ENCODE measurements at regions not wholly inside any gene's neighbourhood (a gene's known extent, or its start where the extent isn't known, plus 50 kb on each side); places are given as distances from the start of the nearest gene placed in this dataset.
A peak's percentile ranks its signal among the peaks of the same experiment; 100 is the strongest.

GRCh38 chr4:28149762-28150161, 1289.1 kb downstream of the STIM2 start:
- no peak overlapping the region for H3K4me3 Mint-ChIP-seq (ENCODE audit: unreplicated experiment)
- Histone ChIP-seq H3K36me3 (ENCODE audit: insufficient read depth, low read length) (no peaks in the 10 kb centered on the region), H2AFZ (ENCODE audit: low read depth, low read length) (no peak overlapping the region), H3K27ac (ENCODE audit: low read depth, low read length) (no peak overlapping the region), H3K9ac (ENCODE audit: low read length) (no peak overlapping the region), H4K20me1 (ENCODE audit: insufficient read depth, low read length) (no peaks in the 10 kb centered on the region), H3K4me2 (ENCODE audit: low read length) (no peak overlapping the region), H3K79me2 (ENCODE audit: insufficient read depth, low read length) (no peaks in the 10 kb centered on the region), H3K9me3 (ENCODE audit: insufficient read depth, low read depth, low read length) (no peaks in the 10 kb centered on the region), H3K27me3 (ENCODE audit: insufficient read depth, low read length) (no peaks in the 10 kb centered on the region), H3K4me3 (ENCODE audit: insufficient read depth, low read depth, low read length) (no peak overlapping the region), H3K4me1 (ENCODE audit: insufficient read depth, low read length) (no peaks in the 10 kb centered on the region)
- FAIRE-seq (no peak), DNase-seq (ENCODE audit: low read depth) (no peak)
- H3K27me3 Mint-ChIP-seq (ENCODE audit: low read depth, unreplicated experiment), result no peaks in the 10 kb centered on the region
- H3K36me3 Mint-ChIP-seq (ENCODE audit: low read depth, unreplicated experiment), result no peaks in the 10 kb centered on the region
- H3K9me3 Mint-ChIP-seq (ENCODE audit: unreplicated experiment), result no peaks in the 10 kb centered on the region
- H3K4me1 Mint-ChIP-seq (ENCODE audit: low read depth, unreplicated experiment), result no peaks in the 10 kb centered on the region
- TF ChIP-seq CTCF (IDR thresholded peaks at IDR 0.05; ENCODE audit: insufficient read depth, low read depth, low read length) (no peak), EZH2 (IDR thresholded peaks at IDR 0.05; ENCODE audit: insufficient read depth, low read length) (no peak)
- H3K27ac Mint-ChIP-seq (ENCODE audit: unreplicated experiment), result no peak overlapping the region

GRCh38 chr4:28151314-28151713, 1290.7 kb downstream of the STIM2 start:
- H3K4me3 ChIP-seq (ENCODE audit: insufficient read depth, low read depth, low read length), result no peak overlapping the region
- H3K4me2 ChIP-seq (ENCODE audit: low read length), result no peak overlapping the region
- Mint-ChIP-seq H3K27ac (ENCODE audit: unreplicated experiment) (no peak overlapping the region), H3K9me3 (ENCODE audit: unreplicated experiment) (no peaks in the 10 kb centered on the region), H3K36me3 (ENCODE audit: low read depth, unreplicated experiment) (no peaks in the 10 kb centered on the region), H3K4me1 (ENCODE audit: low read depth, unreplicated experiment) (no peaks in the 10 kb centered on the region), H3K27me3 (ENCODE audit: low read depth, unreplicated experiment) (no peaks in the 10 kb centered on the region), H3K4me3 (ENCODE audit: unreplicated experiment) (no peak overlapping the region)
- FAIRE-seq (no peak), DNase-seq (ENCODE audit: low read depth) (no peak)
- H3K79me2 ChIP-seq (ENCODE audit: insufficient read depth, low read length), result no peaks in the 10 kb centered on the region
- H4K20me1 ChIP-seq (ENCODE audit: insufficient read depth, low read length), result no peaks in the 10 kb centered on the region
- no peak overlapping the region for H2AFZ ChIP-seq (ENCODE audit: low read depth, low read length)
- no peaks in the 10 kb centered on the region for H3K36me3 ChIP-seq (ENCODE audit: insufficient read depth, low read length)
- TF ChIP-seq CTCF (IDR thresholded peaks at IDR 0.05; ENCODE audit: insufficient read depth, low read depth, low read length), result no peak
- no peak for TF ChIP-seq EZH2 (IDR thresholded peaks at IDR 0.05; ENCODE audit: insufficient read depth, low read length)
- H3K9ac ChIP-seq (ENCODE audit: low read length), result no peak overlapping the region
- no peaks in the 10 kb centered on the region for H3K4me1 ChIP-seq (ENCODE audit: insufficient read depth, low read length)
- no peaks in the 10 kb centered on the region for H3K9me3 ChIP-seq (ENCODE audit: insufficient read depth, low read depth, low read length)
- H3K27ac ChIP-seq (ENCODE audit: low read depth, low read length), result no peak overlapping the region
- no peaks in the 10 kb centered on the region for H3K27me3 ChIP-seq (ENCODE audit: insufficient read depth, low read length)

DNA sequence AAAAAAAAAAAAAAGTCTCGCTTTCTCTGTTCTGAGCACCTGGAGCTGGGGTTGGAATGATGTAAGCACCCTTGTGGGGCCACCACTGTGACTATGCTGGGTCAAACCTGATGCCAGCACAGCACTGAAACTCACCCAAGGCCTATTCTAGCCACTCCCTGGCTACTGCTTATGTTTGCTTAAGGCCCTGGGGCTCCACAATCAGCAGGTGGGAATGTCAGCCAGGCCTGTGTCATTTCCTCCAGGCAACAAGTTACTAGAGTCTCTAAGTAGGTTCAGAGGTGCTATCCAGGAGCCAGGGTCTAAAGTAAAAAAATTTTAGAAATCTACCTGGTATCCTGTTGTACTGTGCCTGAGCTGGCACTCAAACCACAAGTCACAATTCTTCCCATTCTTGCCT, 1306.8 kb downstream of the STIM2 start:
- TF ChIP-seq CTCF (IDR thresholded peaks at IDR 0.05; ENCODE audit: insufficient read depth, low read depth, low read length) (no peak), EZH2 (IDR thresholded peaks at IDR 0.05; ENCODE audit: insufficient read depth, low read length) (no peak)
- Mint-ChIP-seq H3K9me3 (ENCODE audit: unreplicated experiment) (no peaks in the 10 kb centered on the region), H3K27ac (ENCODE audit: unreplicated experiment) (peak overlapping the region; percentile 29), H3K27me3 (ENCODE audit: low read depth, unreplicated experiment) (no peaks in the 10 kb centered on the region), H3K4me3 (ENCODE audit: unreplicated experiment) (no peak overlapping the region), H3K36me3 (ENCODE audit: low read depth, unreplicated experiment) (no peaks in the 10 kb centered on the region), H3K4me1 (ENCODE audit: low read depth, unreplicated experiment) (no peaks in the 10 kb centered on the region)
- H3K4me3 ChIP-seq (ENCODE audit: insufficient read depth, low read depth, low read length), result no peak overlapping the region
- H3K36me3 ChIP-seq (ENCODE audit: insufficient read depth, low read length), result no peaks in the 10 kb centered on the region
- H3K4me2 ChIP-seq (ENCODE audit: low read length), result no peak overlapping the region
- DNase-seq (ENCODE audit: low read depth) (no peak), FAIRE-seq (no peak)
- H3K9ac ChIP-seq (ENCODE audit: low read length), result no peak overlapping the region
- H2AFZ ChIP-seq (ENCODE audit: low read depth, low read length), result no peak overlapping the region
- no peaks in the 10 kb centered on the region for H4K20me1 ChIP-seq (ENCODE audit: insufficient read depth, low read length)
- H3K9me3 ChIP-seq (ENCODE audit: insufficient read depth, low read depth, low read length), result no peaks in the 10 kb centered on the region
- H3K27ac ChIP-seq (ENCODE audit: low read depth, low read length), result no peak overlapping the region
- no peaks in the 10 kb centered on the region for H3K27me3 ChIP-seq (ENCODE audit: insufficient read depth, low read length)
- no peaks in the 10 kb centered on the region for H3K4me1 ChIP-seq (ENCODE audit: insufficient read depth, low read length)
- H3K79me2 ChIP-seq (ENCODE audit: insufficient read depth, low read length), result no peaks in the 10 kb centered on the region

All from astrocyte (in vitro differentiated cells and primary cell).